IPS-NIHi7 (cell line): ENCODE measurements at regions not wholly inside any gene's neighbourhood (a gene's known extent, or its start where the extent isn't known, plus 50 kb on each side); places are given as distances from the start of the nearest gene placed in this dataset.
A peak's percentile ranks its signal among the peaks of the same experiment; 100 is the strongest.

Source experiments
- DNase-seq: peaks from one replicate; pipeline ENCODE4 v3.0.0; 2012; ENCODE audit warnings: mixed read lengths; ENCODE audit errors: extremely low spot score

- peak; percentile 57 for DNase-seq
Observed at GRCh38 chr2:105652014-105652796, 92.5 kb upstream of the NCK2 start.

GRCh38 chr2:105649534-105649933 lies 95.2 kb upstream of the NCK2 start:
- DNase-seq, result no peak

GRCh38 chr2:105647731-105648130 lies 97.0 kb upstream of the NCK2 start:
- no peak for DNase-seq

- DNase-seq, result no peak
Observed at GRCh38 chr2:105646774-105647076, 98.0 kb upstream of the NCK2 start.

- no peak for DNase-seq
Observed at GRCh38 chr2:105645938-105646773, 98.6 kb upstream of the NCK2 start.

- peak; percentile 62 for DNase-seq
Observed at GRCh38 chr2:105645031-105645937, 99.4 kb upstream of the NCK2 start.

GRCh38 chr2:105644174-105644980 lies 100.3 kb upstream of the NCK2 start:
- no peak for DNase-seq

- no peak for DNase-seq
Observed at GRCh38 chr2:105643405-105644173, 101.1 kb upstream of the NCK2 start.

GRCh38 chr2:105641389-105641811 lies 103.3 kb upstream of the NCK2 start:
- no peak for DNase-seq

GRCh38 chr2:105640246-105640645 lies 104.5 kb upstream of the NCK2 start:
- no peak for DNase-seq

- DNase-seq, result no peak
Observed at GRCh38 chr2:105636109-105636740, 108.5 kb upstream of the NCK2 start.

GRCh38 chr2:105635564-105635963 lies 109.1 kb upstream of the NCK2 start:
- DNase-seq, result no peak

GRCh38 chr2:105634198-105634597 lies 110.5 kb upstream of the NCK2 start:
- DNase-seq, result no peak

- DNase-seq, result no peak
Observed at GRCh38 chr2:105631922-105632321, 112.8 kb upstream of the NCK2 start.

- DNase-seq, result no peak
Observed at GRCh38 chr2:105631011-105631410, 113.7 kb upstream of the NCK2 start.

GRCh38 chr2:105629634-105630033 lies 115.1 kb upstream of the NCK2 start:
- no peak for DNase-seq

- no peak for DNase-seq
Observed at GRCh38 chr2:105627534-105627933, 117.2 kb upstream of the NCK2 start.

GRCh38 chr2:105626966-105627340 lies 117.8 kb upstream of the NCK2 start:
- no peak for DNase-seq

GRCh38 chr2:105626212-105626965 lies 118.3 kb upstream of the NCK2 start:
- DNase-seq, result no peak
